Motor neuron (in vitro differentiated cells): ENCODE measurements at regions not wholly inside any gene's neighbourhood (a gene's known extent, or its start where the extent isn't known, plus 50 kb on each side); places are given as distances from the start of the nearest gene placed in this dataset.
"Not testable (repeated sequence)": the region's sequence is repeated elsewhere in the genome, so short reads cannot be mapped to it uniquely, and the experiment has no call there.

Source experiments
- ATAC-seq, 8 experiments: fragments of 200-7000 bp; cut with Tn5 transposase; replicated peaks in 6 of 8; 2 replicates each; pipeline ENCODE4 v1.8.0; 2021; ENCODE audit warnings: mild to moderate bottlenecking in 8 of 8, moderate library complexity in 8 of 8
- H3K27ac ChIP-seq, 2 donors: fragments of 250-450 bp; sonication (Bioruptor Pico); 2 replicates each; pipeline ENCODE4 v1.9.0; 2021; ENCODE audit warnings: antibody characterized with exemption in 2 of 2, mild to moderate bottlenecking in 2 of 2, moderate library complexity in 1 of 2
- H3K4me1 ChIP-seq, 2 donors: fragments of 250-450 bp; sonication (Bioruptor Pico); replicated peaks in 1 of 2; 2 replicates each; pipeline ENCODE4 v1.6.1; 2021; ENCODE audit warnings: antibody characterized with exemption in 2 of 2, mild to moderate bottlenecking in 2 of 2, moderate library complexity in 1 of 2
- H3K4me3 ChIP-seq, 5 donors: fragments of 250-450 bp; sonication (Bioruptor Pico); 2 replicates each; pipeline ENCODE4 v1.9.0; 2021; ENCODE audit warnings: antibody characterized with exemption in 5 of 5, mild to moderate bottlenecking in 5 of 5, moderate library complexity in 4 of 5
- WGBS, 10 experiments: fragments of 450-650 bp; shearing (Covaris generic); methylation state at CpG; one replicate each; pipeline ENCODE4 v1.0.0; 2022; 5-methylcytosine and 5-hydroxymethylcytosine counted together
- in situ Hi-C, 9 experiments: fragments of 400-800 bp; cut with MboI; loops; one replicate each; pipeline ENCODE4 v1.15.0; 2021; ENCODE audit warnings: low sequenced_read_pairs in 9 of 9, low pct_unique_long_range_greater_than_20kb in 2 of 9; ENCODE audit not compliant: unreplicated experiment in 9 of 9

DNA sequence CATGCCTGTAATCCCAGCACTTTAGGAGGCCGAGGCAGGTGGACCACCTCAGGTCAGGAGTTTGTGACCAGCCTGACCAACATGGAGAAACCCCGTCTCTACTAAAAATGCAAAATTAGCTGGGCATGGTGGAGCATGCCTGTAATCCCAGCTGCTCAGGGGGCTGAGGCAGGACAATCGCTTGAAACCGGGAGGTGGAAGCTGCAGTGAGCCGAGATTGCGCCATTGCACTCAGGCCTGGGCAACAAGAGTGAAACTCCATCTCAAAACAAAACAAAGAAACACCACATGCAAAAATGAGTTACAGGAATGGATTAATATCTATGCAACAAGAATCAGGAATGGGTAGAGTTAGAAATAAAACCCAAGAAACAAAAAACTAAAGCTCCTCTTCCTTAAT lies 462.3 kb upstream of the POM121L12 start:
- H3K27ac ChIP-seq, H3K4me3 ChIP-seq, H3K4me1 ChIP-seq, ATAC-seq, in situ Hi-C loops: not testable (repeated sequence)
- WGBS, 10 experiments: 0 to 100% (median 87%) methylated on average over 1 to 5 of the region's 6 CpGs; no CpG with 5 or more reads in 2 of the 10 experiments

GRCh38 chr7:52571026-52571425 lies 464.4 kb upstream of the POM121L12 start:
- WGBS, 10 experiments: 4 to 100% (median 72%) methylated on average over 1 to 3 of the region's 3 CpGs; no CpG with 5 or more reads in 4 of the 10 experiments
- ATAC-seq: no peak
- peaks cover 2 to 5% of the 10 kb centered on the region in 2 donors for H3K4me1 ChIP-seq
- in situ Hi-C loops: no loop called here
- no peak overlapping the region for H3K27ac ChIP-seq
- no peak overlapping the region for H3K4me3 ChIP-seq

DNA sequence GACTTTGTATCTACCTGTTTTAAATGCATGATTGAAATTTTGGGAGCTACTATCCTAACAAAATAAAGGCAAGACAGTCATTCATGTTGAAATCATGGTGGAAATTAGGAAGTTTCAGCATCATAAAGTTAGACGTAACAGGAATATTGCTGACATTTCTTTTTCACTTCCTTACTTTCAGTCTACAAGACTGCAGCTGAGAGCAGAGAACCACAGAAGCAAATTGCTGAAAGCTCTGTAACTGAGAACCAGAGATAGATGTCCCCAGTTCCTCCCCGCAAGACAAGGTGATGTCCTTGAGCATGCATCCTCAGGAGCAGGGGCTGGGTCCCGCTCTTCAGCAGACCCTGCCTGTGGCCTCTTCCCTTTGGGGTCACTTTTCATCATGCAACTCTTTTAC lies 466.3 kb upstream of the POM121L12 start:
- H3K27ac ChIP-seq: no peak overlapping the region
- peaks cover 4 to 11% of the 10 kb centered on the region in 2 donors for H3K4me1 ChIP-seq
- H3K4me3 ChIP-seq: no peak overlapping the region
- 14 to 94% (median 67%) methylated on average over 1 to 3 of the region's 3 CpGs; no CpG with 5 or more reads in 3 of the 10 experiments for WGBS, 10 experiments
- ATAC-seq: no peak
- in situ Hi-C loops: no loop called here

DNA sequence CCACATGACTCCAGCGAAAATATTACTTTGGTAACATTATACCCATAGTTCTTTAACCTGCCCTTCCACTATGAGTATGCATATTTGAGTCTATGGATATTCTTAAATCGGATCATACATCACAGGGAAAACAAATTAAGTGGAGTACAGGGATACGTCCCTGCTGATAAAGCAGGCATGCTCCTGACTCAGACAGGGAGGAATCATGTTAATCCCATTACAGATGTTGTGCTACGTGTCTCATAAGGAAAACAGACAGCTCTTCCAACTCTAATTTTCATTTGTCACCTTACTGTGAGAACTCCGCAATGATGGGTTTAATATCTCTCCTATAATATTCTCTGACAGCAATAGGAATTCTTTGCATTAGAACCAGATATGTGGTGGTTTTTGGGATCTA lies 469.5 kb upstream of the POM121L12 start:
- 4 to 80% (median 60%) methylated on average over 2 to 5 of the region's 5 CpGs; no CpG with 5 or more reads in 1 of the 10 experiments for WGBS, 10 experiments
- Histone ChIP-seq H3K4me3 (no peak overlapping the region), H3K4me1 (peaks cover 4 to 15% of the 10 kb centered on the region in 2 donors), H3K27ac (no peak overlapping the region)
- peak in 5 of 8 experiments; percentile 48 to 67 (median 55) for ATAC-seq
- in situ Hi-C loops: no loop called here

DNA sequence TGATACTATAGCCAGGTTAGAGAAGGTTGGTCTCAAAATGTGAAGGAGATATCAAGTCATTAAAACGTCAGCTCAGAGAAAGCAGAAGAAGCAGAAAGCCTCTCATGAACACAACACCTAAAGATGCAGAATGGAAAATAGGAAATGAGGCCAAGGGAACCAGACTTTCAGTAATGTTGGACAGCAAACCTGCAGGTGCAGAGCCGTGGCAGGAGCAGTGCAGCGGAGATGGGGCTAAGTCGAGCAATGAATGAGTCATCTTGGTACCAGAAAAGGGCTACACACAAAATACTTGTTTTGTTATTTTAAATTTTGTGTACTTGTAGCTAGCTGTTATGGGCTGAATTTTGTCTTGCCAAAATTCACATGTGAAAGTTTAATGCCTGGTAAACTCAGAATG lies 479.6 kb upstream of the POM121L12 start:
- Histone ChIP-seq H3K27ac (no peak overlapping the region), H3K4me1 (peaks cover 0 to 8% of the 10 kb centered on the region in 2 donors), H3K4me3 (no peak overlapping the region)
- WGBS, 10 experiments: 0 to 100% (median 29%) methylated on average over 1 to 4 of the region's 4 CpGs; no CpG with 5 or more reads in 1 of the 10 experiments
- in situ Hi-C loops: no loop called here
- no peak for ATAC-seq

DNA sequence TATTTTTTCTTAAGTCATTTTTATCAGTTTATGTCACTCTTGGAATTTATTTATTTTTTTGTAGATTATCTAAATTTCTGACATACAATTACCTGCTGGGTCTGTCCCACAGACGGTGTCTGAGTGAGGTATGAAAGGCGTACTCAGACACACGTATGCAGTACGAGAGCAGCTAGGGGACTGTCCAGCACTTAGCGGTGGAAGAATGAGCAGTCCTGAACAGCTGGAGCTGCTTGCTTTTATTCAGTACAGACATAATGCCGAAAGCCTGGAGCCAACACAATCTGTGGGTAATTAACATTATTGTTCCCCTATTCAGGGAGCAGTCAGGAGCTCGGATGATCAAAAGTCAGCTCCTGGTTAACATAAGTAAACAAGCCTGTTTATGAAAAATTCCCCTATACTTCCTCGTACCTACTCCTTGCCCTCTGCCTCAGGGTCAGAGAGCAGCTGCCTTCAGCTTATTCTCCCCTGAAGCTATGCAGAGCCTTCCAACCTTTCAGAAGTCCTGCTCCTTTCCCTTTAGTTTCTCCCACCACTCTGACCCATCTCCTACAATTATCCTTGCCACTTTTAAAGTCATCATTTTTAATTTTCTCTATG lies 488.0 kb upstream of the POM121L12 start:
- WGBS, 10 experiments: 3 to 75% (median 57%) methylated on average over 1 to 8 of the region's 8 CpGs; no CpG with 5 or more reads in 1 of the 10 experiments
- Histone ChIP-seq H3K4me3 (no peak overlapping the region), H3K27ac (no peak overlapping the region), H3K4me1 (no peaks in the 10 kb centered on the region)
- peak in 4 of 8 experiments; percentile 42 to 72 (median 48) for ATAC-seq
- in situ Hi-C loops: no loop called here

DNA sequence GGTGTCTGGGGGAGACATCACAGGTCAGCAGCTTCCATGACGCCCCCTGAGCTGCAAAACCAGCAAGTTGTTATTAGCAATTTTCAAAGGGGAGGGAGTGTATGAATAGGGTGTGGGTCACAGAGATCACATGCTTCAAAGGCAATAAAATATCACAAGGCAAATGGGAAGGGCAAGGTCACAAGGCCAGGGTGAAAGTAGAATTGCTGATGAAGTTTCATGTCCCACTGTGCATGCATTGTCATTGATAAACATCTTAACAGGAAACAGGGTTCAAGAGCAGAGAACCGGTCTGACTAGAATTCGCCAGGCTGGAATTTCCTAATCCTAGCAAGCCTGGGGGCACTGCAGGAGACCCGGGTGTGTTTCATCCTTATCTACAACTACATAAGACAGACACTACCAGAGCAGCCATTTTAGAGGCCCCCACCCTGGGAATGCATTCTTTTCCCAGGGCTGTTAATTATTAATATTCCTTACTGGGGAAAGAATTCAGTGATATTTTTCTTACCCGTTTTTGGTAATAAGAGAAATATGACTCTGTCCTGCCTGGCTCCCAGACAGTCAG lies 494.2 kb upstream of the POM121L12 start:
- ATAC-seq, H3K4me3 ChIP-seq, in situ Hi-C loops: not testable (repeated sequence)
- Histone ChIP-seq H3K27ac (peak overlapping the region in 1 of 2 donors; percentile 39), H3K4me1 (peaks cover 11 to 15% of the 10 kb centered on the region in 2 donors)
- 10 to 71% (median 55%) methylated on average over 1 to 5 of the region's 5 CpGs; no CpG with 5 or more reads in 1 of the 10 experiments for WGBS, 10 experiments

DNA sequence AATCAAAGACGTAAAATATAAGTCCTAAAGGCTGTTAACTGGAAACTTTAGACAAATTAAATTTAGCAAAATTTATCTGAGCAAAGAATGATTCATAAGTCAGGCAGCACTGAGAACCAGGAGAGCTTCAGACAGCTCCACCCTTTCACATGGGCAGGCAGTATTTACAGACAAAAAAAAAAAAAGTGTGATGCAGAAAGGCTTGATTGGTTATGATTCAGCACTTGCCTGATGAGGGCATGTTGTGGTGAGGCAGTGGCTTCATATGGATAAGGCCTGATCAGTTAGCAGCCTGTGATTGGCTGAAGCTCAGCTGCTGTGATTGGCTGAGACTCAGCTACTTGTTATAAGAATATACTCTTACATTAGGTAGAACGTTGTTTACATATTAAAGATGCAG lies 495.4 kb upstream of the POM121L12 start:
- in situ Hi-C loops: no loop called here
- WGBS, 10 experiments: 0 to 100% (median 50%) methylated on average over 1 to 2 of the region's 2 CpGs; no CpG with 5 or more reads in 1 of the 10 experiments
- Histone ChIP-seq H3K4me1 (peaks cover 11 to 15% of the 10 kb centered on the region in 2 donors), H3K27ac (no peak overlapping the region), H3K4me3 (no peak overlapping the region)
- ATAC-seq: peak in 7 of 8 experiments; percentile 74 to 97 (median 88)

- H3K27ac ChIP-seq: no peak overlapping the region
- no peak overlapping the region for H3K4me3 ChIP-seq
- H3K4me1 ChIP-seq: peaks cover 11 to 15% of the 10 kb centered on the region in 2 donors
- no peak for ATAC-seq
- in situ Hi-C loops: no loop called here
- WGBS, 10 experiments: 0 to 100% (median 88%) methylated on average over 1 to 3 of the region's 3 CpGs
Measured at GRCh38 chr7:52539414-52539813, 496.0 kb upstream of the POM121L12 start.

- ATAC-seq: no peak
- Histone ChIP-seq H3K27ac (no peak overlapping the region), H3K4me3 (no peak overlapping the region), H3K4me1 (peaks cover 11 to 15% of the 10 kb centered on the region in 2 donors)
- WGBS, 10 experiments: 0 to 100% (median 46%) methylated on average over 1 to 4 of the region's 4 CpGs; no CpG with 5 or more reads in 1 of the 10 experiments
- in situ Hi-C loops: no loop called here
Measured at GRCh38 chr7:52537051-52537450, 498.4 kb upstream of the POM121L12 start.

- in situ Hi-C loops: no loop called here
- no peak overlapping the region for H3K27ac ChIP-seq
- no peaks in the 10 kb centered on the region for H3K4me1 ChIP-seq
- 0 to 100% (median 80%) methylated on average over 1 to 2 of the region's 3 CpGs; no CpG with 5 or more reads in 4 of the 10 experiments for WGBS, 10 experiments
- ATAC-seq: no peak
- no peak overlapping the region for H3K4me3 ChIP-seq
Measured at GRCh38 chr7:52525772-52526341, 509.6 kb upstream of the POM121L12 start.

GRCh38 chr7:52518869-52519268 lies 516.6 kb upstream of the POM121L12 start:
- Histone ChIP-seq H3K4me1 (no peaks in the 10 kb centered on the region), H3K4me3 (no peak overlapping the region), H3K27ac (no peak overlapping the region)
- ATAC-seq: peak in 2 of 8 experiments; percentile 58 to 62
- 86 to 100% methylated on average over 1 of the region's 1 CpG; no CpG with 5 or more reads in 8 of the 10 experiments for WGBS, 10 experiments
- in situ Hi-C loops: no loop called here

DNA sequence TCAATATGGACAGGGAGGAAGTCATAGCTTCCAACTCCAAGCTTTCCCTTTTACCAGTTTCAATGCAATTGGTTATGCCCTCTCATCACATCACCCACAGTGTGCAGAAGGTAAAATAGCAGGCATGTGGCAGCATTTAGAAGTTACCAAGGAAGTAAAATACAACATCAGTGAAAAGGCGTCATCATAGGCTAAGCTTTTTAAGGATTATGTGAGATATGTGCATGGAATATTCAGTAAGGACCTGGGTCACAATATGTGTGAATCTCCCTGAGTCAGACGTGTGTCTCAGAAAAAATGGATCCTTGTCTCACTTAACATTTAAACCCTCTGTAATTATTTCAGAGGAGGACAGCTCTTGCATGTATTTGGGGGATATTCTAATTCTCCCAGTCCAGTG lies 522.8 kb upstream of the POM121L12 start:
- Histone ChIP-seq H3K4me1 (no peaks in the 10 kb centered on the region), H3K4me3 (no peak overlapping the region), H3K27ac (no peak overlapping the region)
- 0 to 100% (median 65%) methylated on average over 1 to 2 of the region's 2 CpGs; no CpG with 5 or more reads in 4 of the 10 experiments for WGBS, 10 experiments
- in situ Hi-C loops: no loop called here
- ATAC-seq: peak in 3 of 8 experiments; percentile 91 to 97 (median 96)
